ENCODE measurements at regions not wholly inside any gene's neighbourhood (a gene's known extent, or its start where the extent isn't known, plus 50 kb on each side); places are given as distances from the start of the nearest gene placed in this dataset.

DNA sequence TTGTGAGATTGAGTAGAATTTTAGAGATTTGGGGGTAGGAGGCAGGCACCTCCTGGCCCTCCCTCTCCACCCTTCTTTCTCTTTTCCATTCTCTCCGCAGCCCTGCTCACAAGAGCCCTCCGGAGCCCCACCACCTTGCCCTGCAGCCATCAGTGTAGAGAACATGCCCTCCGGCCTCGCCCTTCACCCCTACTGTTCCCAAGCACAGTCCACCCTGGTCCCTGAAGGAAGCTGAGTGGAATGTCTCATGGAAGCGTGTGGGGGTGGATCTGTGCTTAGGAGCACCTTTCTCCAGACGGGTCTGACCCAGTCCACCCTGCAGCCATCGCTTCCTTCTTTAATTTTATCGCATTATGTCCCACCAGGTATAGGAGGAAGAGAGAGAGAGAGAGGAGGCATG, 267.1 kb downstream of the NSG2 start:
- DNase-seq: no peak

DNA sequence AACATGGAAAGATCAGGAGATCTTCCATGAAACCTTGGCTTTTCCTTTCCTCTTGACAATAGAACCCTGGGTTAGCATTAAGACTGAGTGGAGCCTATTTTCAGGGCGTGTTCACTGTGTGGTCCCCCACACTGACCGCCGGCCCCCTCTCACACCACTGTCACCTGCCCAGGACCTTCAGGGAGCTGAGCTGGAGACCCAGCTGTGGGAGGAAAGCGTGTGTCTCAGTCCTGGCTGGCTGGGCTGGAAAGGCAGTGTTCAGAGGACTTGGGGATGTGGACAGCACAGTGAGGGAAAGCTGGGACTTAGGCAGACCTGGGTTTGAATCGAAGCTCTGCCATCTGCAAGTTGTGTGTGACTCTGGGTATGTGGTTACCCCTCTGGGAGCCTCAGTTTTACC, 268.1 kb downstream of the NSG2 start:
- DNase-seq: no peak

DNA sequence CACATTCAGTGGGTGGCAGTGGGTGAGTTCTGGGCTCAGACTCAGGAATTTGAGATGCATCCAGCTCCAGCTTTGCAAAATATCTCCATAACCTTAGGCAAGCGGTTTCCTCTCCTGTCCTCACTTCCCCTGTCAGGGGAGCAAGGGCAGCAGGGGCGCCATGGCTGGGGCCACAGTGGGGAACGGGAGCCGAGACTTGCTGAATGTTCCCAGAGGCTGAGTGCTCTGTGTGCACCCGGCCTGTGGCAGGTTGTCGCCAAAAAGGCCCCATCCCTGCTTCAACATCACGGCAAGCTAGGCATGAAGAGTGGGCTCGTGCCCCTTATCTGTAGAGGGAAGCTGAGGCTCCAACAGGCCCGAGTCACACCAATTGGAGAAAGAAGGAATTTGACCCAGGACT, 268.8 kb downstream of the NSG2 start:
- DNase-seq: no peak

DNA sequence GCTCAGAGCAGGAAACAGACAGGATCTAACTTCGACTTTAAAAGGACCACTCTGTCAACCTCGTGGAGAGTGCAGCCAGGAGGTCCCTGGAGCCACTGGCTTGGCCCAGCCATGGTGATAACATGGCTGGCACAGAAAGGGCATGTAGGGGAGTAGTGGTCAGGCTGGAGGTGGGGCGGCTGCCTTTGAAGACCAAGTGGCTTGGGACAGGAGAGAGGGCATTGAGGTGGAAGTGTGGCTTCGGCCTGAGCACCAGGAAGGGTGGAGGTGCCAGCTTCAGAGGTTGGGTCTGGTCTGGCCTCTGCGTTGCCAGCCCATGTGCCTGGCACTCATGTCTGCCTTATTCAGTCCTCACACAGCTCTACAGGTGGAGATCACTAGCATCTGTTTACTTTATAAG, 270.0 kb downstream of the NSG2 start:
- no peak for DNase-seq

DNA sequence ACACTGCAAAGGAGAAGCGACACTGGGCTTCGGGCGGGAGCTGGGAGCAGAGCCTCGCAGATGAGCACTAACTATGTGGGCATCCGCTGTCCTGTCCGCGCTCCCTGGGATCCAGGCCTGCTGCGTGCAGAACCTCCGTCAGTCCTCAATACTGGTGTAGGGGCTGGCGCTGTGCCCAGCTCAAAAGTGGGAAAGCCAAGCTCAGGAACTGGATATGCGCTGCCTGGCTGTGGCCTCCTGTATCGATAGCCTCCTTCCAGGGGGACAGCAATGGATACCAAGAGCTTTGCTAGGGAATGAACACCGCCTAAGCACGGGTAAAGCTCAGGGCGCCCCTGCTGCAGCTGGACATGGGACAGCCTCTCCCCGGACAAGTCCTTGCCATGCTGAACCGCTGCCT, 270.4 kb downstream of the NSG2 start:
- no peak for DNase-seq

DNA sequence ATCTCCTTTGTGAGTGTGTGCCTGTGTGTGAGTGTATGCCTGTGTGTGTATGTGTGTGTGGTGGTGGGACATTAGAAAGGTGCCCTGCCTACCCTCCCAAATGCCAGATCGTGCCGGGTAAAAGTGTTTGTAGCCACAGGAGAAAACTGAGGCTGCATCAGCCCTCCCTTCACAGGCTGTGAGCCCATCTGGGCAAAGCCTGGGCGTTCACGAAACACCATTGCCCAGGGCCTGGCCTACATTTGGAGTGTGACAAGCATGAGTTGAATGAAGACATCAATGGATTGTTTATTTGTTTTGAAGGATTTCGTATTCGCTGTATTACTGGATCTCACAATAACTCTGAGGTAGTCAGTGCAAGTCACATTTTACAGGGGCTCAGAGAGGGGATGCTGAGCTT, 270.8 kb downstream of the NSG2 start:
- DNase-seq: no peak

DNA sequence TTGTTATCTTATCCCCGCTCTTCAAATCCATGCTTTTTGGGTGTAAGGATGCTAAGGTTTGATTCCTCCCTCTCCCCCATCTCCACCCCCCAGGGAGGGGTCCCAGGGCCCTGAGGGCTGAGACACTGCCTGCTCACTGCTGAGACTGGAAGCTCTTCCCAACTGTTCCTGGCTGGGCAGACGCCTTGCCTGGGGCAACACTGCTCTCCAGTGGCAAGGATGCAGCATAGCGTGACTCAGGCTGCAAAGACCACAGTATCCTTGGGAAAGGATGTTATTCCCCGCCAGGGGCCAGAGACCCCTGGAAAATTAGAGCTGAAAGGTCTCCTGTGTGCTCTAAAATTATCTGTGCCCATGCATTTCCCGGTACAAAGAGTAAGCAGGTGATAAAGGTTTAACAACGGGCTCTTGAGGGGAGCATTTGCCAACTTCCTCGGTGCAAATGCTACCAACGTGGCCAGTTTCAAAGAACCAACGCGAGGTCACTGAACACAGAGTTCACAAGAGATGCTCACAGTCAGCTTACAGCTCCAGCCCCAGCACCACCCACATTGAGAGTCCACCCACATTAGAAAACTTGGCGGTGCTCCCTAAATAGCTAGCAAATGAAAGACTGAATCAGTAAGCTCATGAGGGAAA, 271.9 kb downstream of the NSG2 start:
- DNase-seq: peak; percentile 47

DNA sequence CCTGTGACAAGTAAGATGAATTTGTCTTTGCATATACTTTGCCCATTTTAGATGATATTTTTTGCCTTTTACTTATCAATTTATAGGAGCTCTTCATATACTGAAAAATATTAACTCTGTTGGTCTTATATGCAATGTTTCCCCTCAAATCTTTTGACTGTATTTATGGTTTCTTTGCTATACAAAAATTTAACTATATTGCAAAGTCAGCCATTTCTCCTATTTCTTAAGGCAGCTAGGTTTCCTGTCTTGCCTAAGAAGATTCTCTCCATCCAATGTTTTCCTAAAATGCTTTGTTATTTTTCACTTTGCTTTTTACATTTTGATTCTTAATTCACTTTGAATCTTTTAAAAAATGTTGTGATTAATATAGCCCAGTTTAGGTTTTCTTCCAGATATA, 273.1 kb downstream of the NSG2 start:
- DNase-seq: no peak

DNA sequence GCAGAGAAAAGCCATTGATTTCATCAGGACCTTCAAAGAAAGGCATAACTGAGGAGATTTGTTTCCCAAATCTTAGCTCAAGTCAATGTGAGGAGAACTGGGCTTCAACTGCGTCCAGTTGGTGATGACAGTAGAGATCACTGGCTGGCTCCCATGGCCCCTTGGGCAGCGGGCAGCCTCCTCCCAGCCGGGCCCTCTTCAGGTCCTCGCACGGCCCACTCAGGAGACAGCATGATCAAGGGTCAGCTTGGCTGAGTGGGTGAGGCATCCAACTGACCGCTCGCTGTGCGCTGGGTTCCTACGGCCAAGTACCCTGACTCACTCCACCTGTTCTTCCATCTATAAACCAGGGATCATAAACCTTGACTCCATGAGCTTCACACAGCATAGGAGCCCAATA, 274.0 kb downstream of the NSG2 start:
- no peak for DNase-seq

DNA sequence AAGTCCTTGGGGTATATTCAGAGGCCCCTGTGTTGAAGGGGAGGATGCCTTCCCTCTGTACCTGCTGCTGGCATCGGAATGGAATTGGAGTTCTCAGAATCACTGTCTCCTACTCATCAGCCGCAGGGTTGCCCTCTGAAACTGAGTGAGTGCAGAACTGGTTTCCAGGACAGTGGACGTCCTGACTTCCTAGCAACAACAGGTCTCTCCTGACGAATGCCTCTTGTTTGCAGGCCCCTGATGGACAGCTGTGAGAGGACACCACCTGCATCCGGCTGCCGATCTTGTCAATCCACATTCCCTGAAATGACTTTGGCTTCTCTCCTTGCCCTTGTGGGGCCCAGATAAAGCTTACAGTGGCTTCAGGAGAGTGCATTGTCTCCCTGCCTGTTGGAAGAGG, 274.5 kb downstream of the NSG2 start:
- no peak for DNase-seq

DNA sequence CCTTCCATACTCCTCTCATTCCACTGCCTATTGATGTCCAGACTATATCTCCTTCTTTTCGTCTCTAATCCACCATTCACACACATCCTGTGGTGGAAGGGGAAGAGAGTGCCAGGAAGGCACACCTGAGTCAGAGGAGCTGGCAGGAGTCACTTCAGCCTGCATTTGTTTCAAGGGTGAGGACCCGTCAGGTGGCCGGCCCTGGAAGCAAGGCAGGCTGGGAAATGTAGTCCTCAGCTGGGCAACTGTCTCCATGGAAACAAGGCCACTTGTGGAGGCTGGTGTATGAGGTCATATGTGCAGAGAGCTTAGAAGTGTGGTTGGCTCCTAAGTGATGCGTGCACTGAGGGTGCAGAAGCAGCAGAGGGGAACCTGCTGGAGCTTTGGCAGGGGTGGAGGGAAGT, 278.4 kb downstream of the NSG2 start:
- DNase-seq: peak; percentile 27

DNA sequence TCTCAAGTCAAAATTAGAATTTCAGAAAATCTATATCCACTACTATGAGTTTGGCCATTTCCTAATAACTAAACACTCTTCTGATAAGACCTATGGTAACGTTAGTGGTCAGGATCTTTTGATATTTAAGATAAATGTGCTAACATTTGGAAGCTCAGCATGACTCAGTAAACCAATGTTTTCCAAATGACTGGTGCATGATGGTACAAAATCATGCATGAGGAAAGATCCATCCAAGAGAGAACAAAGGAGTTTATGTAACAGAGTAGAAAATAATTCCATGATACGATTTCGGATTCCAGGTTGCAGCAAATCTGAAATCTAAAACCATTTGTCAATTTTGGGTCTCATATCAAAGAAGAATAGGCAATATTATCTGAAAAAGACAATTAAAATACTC, 279.2 kb downstream of the NSG2 start:
- DNase-seq: no peak

DNA sequence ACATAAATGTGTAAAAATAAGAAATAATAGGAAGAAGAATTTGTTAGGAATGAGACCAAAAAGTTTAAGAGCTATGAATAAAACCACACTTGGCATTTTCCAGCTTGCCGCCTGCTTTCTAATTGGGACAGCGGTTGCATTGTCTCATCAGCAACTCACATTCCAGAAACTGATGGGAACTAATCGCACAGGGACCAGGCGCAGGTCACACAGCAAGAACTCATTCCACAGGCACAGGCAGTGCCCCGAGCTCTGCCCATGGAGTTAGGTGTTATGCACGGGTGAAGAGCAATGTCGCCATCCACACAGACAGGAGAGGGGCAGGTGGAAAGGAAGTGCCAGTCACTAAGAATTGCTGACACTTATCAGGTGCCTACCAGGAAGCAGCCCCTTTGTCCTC, 279.9 kb downstream of the NSG2 start:
- no peak for DNase-seq

DNA sequence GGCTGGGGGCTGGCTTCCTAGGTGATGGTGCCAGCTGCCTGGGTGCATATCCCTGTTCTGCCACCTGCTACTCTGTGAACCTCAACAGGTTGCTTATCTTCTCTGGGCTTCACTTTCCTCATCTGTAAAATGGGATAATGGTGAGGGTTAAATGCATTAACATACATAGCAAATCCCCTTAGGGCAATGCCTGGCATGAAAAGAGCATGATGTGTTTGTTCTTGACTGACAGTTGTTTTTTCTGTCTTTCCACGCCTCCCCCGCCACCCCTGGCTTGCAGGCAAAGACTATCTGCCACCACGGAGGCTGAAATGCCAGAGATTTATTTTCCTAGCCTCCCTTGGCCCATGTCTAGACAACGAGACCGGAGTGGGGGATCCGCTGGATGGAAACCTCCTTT, 280.5 kb downstream of the NSG2 start:
- DNase-seq: no peak

DNA sequence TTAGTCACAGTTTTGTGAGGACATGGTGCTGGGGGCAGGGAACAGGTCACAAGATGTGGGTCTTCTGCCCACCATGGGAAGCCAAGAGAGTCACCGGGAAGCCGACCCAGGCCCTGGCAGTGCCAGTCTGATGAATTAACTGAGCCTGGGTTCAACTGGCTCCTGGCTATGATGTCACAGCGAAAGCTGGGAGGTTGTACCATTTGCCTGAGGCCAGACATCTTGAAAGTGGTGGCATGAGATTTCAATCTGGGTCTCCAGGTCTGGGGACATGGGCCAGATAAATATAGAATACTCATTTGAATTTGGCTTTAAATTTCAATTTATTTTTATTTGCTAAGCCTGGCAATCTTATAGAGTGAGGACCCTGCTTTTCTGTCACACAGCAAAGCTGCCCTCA, 280.9 kb downstream of the NSG2 start:
- no peak for DNase-seq

DNA sequence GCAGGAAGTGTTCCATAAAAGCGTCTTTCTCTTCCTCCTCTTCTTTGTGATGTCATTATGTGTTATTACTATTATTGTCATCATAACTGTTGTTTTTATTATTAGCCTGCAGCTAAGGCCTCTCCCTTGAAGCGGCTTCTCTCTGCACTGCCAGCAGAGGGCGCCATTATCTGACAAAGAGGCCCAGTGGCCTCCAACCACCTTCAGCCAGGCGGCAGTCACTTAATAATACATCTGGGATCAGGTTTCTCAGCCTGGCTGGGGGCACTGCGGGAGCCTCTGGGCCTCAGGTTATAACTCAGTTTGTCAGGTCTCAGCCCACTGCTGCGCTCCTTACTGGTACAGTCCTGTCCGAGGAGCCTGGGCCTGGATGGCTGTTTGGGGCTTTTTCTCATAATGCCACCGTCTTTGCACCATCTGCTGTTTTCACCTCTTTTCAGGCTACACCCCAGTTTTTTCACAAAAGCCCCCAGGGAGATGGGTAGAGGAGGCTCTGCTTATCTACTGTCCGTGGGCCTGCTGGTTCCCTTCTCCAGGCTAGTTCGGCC, 281.9 kb downstream of the NSG2 start:
- peak; percentile 78 for DNase-seq

DNA sequence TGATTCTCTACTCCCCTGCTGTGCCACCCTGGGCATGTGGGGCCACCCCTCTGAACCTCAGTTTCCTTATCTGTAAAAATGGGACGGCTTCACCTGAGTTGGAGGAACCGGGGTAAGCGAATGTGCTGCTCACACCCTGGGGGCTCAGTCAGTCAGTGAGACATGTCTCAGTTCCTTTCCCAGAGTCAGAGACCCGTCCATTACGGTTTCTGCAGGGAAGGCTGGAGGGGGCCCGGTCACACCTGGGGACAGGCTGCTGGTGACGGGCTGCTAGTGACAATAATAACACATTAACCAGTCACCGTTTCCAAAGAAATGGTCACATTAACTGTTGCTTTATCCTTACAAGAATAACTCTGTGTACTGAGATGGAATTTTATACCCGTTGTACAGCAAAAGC, 282.4 kb downstream of the NSG2 start:
- DNase-seq: no peak

DNA sequence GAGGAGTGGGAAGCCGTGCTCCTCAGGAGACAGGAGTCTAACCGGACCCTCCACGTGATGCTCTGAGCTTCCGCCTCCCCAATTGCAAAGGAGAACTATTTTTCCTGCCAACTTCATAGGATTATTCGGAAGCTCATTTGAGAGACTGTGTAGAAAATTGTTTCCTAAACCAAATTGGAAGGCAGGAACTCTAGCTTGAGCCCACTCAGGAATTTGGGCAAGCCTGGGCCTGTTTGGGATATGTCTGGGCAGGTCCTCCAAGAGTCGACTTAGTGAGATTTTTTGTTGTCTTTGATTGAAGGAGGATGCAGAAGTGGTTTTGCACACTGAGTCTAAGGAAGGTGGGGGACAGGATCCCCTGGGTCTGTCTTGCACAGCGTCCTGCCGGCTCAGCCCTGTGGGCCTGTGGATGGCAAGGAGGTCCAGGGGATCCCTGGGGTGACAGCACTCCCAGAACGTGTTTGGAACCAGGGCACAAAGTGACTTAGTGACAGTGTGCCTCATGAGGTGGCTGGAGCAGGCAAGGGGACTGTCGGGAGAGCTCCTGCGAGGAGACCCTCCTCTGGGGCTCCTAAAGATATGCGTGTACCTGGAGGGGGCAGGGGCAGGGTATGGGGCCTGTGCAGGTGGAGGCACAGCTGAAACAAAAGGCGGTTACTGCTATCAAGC, 283.3 kb downstream of the NSG2 start:
- DNase-seq: peak; percentile 40

DNA sequence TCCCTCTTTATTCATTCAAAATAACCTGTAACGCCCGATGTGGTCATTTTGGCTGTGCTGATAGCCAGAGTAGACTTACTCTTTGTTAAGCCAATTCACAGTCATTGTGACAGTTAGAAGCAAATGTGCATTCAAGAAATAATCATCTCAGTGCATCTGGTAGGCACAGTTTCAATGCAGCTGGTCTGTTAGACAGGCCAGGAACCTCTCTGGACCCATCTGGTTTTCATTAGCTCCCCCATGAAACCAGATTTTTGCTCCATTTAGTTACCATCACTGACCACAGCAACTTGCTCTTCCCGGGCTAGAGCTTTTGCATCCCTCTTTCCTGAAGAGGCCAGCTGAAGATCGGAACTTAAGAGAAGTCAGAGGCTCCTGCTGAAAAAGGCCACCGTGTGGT, 284.2 kb downstream of the NSG2 start:
- DNase-seq: no peak

DNA sequence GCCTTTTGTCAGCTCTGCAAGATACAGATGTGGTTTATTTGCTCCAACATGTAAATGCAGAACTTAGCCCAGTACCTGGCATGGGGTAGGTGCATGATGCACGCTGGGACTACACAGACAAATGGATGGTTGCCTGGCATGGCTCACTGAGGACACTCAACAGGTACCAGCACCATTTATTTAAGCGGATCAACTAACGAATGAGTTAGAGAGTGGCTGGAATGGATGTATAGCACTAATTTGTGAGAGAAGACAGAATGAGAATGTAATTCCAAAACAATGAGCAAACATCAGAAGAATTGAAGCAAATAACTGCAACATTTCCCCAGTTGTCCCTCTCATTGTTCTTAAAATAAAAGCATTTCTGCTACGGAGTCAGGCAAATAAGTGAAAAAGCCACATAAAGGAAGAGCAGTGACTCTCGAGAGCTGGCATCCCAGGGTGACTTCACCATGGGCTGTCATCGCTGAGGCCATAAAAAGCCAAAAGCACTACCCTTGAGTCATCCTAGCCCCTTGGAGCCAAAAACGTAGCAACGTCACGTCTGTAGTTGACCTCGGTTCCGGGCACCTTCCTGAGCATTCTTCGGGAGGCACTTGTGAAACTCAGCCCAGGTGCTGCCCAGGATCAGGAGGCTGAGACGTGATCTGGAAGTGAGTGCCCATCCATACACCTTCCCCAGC, 290.3 kb downstream of the NSG2 start:
- DNase-seq: peak; percentile 71

DNA sequence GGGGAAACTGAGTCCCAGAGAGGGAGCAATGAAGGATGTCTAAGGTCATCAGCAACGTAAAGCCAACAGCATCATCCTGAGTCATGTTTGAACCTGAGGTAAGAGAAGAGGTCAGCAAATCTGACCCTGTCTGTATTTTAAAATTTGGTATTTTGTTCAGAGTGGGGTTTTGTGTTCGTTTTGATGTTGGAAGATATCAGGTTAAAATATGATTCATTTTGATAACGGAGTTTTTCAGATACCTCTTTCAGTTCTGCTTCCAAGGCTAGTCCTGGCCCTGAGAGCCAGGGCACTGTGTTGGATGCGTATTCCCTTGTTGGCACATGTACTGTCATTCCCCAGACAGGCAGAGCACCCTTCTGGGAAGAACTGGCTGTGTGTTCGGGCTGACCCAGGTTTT, 291.0 kb downstream of the NSG2 start:
- no peak for DNase-seq

DNA sequence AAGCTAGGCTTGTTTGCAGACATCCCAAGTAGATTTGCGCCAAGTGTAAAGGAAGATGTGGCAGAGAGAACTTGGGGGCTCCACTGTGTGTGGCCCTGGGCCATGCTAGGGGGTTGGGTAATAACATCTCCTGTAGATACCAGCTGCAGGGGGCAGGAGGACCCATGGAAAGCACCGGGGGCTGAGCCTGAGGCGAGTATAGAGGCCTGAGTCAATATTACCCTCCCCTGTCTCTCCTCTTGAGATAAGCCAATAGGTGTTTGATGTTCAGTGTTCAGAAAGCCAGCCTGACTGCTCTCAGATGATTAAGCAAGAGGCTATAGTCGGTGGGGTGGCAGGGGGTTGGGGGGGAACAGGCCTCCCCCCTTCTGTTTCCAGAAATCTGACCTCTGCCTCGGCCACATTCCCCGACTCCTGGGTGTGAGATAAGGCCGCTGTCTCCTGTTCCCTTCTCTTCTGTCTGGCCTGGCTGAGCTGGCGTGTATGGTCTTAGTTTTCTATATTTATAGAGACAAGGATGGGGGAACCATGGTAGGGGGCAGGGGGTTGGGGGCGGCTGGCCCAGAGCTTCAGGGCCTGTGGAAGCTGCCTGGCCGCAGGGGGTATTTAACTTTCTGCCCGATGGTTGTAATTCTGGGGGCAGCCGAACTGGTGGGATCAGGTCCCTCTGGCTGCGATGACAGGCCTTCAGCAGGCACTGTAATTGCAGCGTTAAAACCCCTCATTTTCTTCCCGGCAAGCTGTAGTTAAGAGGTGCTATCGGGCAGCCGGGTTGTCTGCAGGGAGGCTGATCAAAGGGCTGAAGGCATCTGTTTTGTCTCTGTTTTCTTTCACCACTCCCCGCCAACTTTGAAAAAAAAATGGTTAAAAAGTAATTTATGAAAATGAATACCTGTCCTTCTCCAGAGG, 292.0 kb downstream of the NSG2 start:
- DNase-seq: no peak
